IMR-90 (cell line): ENCODE measurements at regions not wholly inside any gene's neighbourhood (a gene's known extent, or its start where the extent isn't known, plus 50 kb on each side); places are given as distances from the start of the nearest gene placed in this dataset.

Experiments
- ATAC-seq: fragments of 200-7000 bp; cut with Tn5 transposase; 2 replicates; pipeline ENCODE4 v1.9.1; 2020; ENCODE audit warnings: low read depth, mild to moderate bottlenecking, moderate library complexity
- BruUV-seq: library from RNA; stranded (reverse); fragments of 400-500 nt; replicated peaks from 2 replicates; lab custom pipeline; 2021; lab: Mats Ljungman, UMichigan
- CTCF ChIA-PET: fragments of 300-600 bp; formaldehyde crosslinking; extraction: SDS; loops from one replicate; lab custom pipeline; 2021; ENCODE audit warnings: antibody characterized with exemption; lab: Yijun Ruan, JAX
- POLR2A ChIA-PET: fragments of 300-600 bp; sonication (Branson Sonifier 250); formaldehyde crosslinking; loops from one replicate; lab custom pipeline; 2022; ENCODE audit warnings: antibody characterized with exemption; ENCODE audit not compliant: unreplicated experiment; lab: Charles Lee
- DNase-seq: peaks from one replicate; pipeline ENCODE4 v3.0.0; 2013
- H2AFZ ChIP-seq: replicated peaks from 2 replicates; pipeline ENCODE3; 2013; ENCODE audit warnings: low read length, mild to moderate bottlenecking; ENCODE audit not compliant: poor library complexity
- H2AK5ac ChIP-seq: 2 replicates; pipeline ENCODE4 v1.6.1; 2013; ENCODE audit warnings: low read depth, low read length, inconsistent platforms
- H2AK9ac ChIP-seq: replicated peaks from 2 replicates; pipeline ENCODE3; 2013; ENCODE audit warnings: mild to moderate bottlenecking, low read depth, low read length, moderate library complexity; ENCODE audit not compliant: poor library complexity
- H2BK120ac ChIP-seq: 2 replicates; pipeline ENCODE4 v1.6.1; 2013; ENCODE audit warnings: low read depth, low read length, inconsistent platforms
- H2BK15ac ChIP-seq: 3 replicates; pipeline ENCODE4 v1.6.1; 2013; ENCODE audit warnings: low read depth, low read length, inconsistent platforms
- H2BK20ac ChIP-seq: 2 replicates; pipeline ENCODE4 v1.6.1; 2013; ENCODE audit warnings: low read depth, mild to moderate bottlenecking, inconsistent platforms, low read length, moderate library complexity
- H2BK5ac ChIP-seq: 2 replicates; pipeline ENCODE4 v1.6.1; 2013; ENCODE audit warnings: mild to moderate bottlenecking, low read depth, low read length, inconsistent platforms; ENCODE audit not compliant: poor library complexity, severe bottlenecking
- H3K14ac ChIP-seq: replicated peaks from 2 replicates; pipeline ENCODE4 v1.6.1; 2013; ENCODE audit warnings: low read depth, low read length, inconsistent platforms
- H3K18ac ChIP-seq: 2 replicates; pipeline ENCODE4 v1.6.1; 2013; ENCODE audit warnings: low read depth, low read length, control low read depth
- H3K23ac ChIP-seq: 2 replicates; pipeline ENCODE4 v1.6.1; 2013; ENCODE audit warnings: low read depth, low read length, inconsistent platforms
- H3K27ac ChIP-seq: 2 replicates; pipeline ENCODE4 v1.5.1; 2013; ENCODE audit warnings: mild to moderate bottlenecking, control low read depth, low read length; ENCODE audit not compliant: insufficient read depth
- H3K27me3 ChIP-seq: 2 replicates; pipeline ENCODE4 v1.6.1; 2013; ENCODE audit warnings: low read length; ENCODE audit not compliant: control insufficient read depth, insufficient read depth
- H3K36me3 ChIP-seq: 2 replicates; pipeline ENCODE4 v1.6.1; 2013; ENCODE audit warnings: low read length, mixed read lengths; ENCODE audit not compliant: control insufficient read depth, insufficient read depth
- H3K4ac ChIP-seq: 2 replicates; pipeline ENCODE4 v1.6.1; 2013; ENCODE audit warnings: low read depth, low read length, inconsistent platforms
- H3K4me1 ChIP-seq: 2 replicates; pipeline ENCODE4 v1.6.1; 2013; ENCODE audit warnings: low read length, mixed read lengths; ENCODE audit not compliant: control insufficient read depth, insufficient read depth
- H3K4me2 ChIP-seq: 2 replicates; pipeline ENCODE4 v1.6.1; 2013; ENCODE audit warnings: low read depth, mild to moderate bottlenecking, control low read depth, low read length, moderate library complexity
- H3K4me3 ChIP-seq: 2 replicates; pipeline ENCODE4 v1.5.1; 2013; ENCODE audit warnings: low read depth, mild to moderate bottlenecking, control low read depth, low read length, moderate library complexity; ENCODE audit not compliant: insufficient read depth
- H3K56ac ChIP-seq: 2 replicates; pipeline ENCODE4 v1.6.1; 2013; ENCODE audit warnings: low read length, inconsistent platforms; ENCODE audit not compliant: insufficient read depth; ENCODE audit errors: extremely low read depth
- H3K79me1 ChIP-seq, 2 experiments: 2 replicates each; pipeline ENCODE4 v1.6.1; 2013; ENCODE audit warnings: low read length in 2 of 2, inconsistent platforms in 1 of 2, low read depth in 1 of 2
- H3K9ac ChIP-seq: 2 replicates; pipeline ENCODE4 v1.6.1; 2013; ENCODE audit warnings: low read depth, low read length, control low read depth
- H3K9me1 ChIP-seq: 2 replicates; pipeline ENCODE4 v1.6.1; 2013; ENCODE audit warnings: low read length, inconsistent platforms; ENCODE audit not compliant: insufficient read depth
- H3K9me3 ChIP-seq: 2 replicates; pipeline ENCODE4 v1.6.1; 2013; ENCODE audit warnings: low read length; ENCODE audit not compliant: control insufficient read depth, insufficient read depth
- H4K20me1 ChIP-seq: 2 replicates; pipeline ENCODE4 v1.6.1; 2013; ENCODE audit warnings: low read length, inconsistent platforms; ENCODE audit not compliant: insufficient read depth
- H4K5ac ChIP-seq: 2 replicates; pipeline ENCODE4 v1.6.1; 2013; ENCODE audit warnings: mild to moderate bottlenecking, low read depth, low read length, control low read depth
- H4K8ac ChIP-seq, 2 experiments: 2 replicates each; pipeline ENCODE4 v1.6.1; 2013; ENCODE audit warnings: low read depth in 2 of 2, low read length in 2 of 2, control low read depth in 1 of 2, inconsistent platforms in 1 of 2
- H4K91ac ChIP-seq: 2 replicates; pipeline ENCODE4 v1.6.1; 2013; ENCODE audit warnings: low read depth, low read length, inconsistent platforms; ENCODE audit not compliant: insufficient read depth
- NFE2L2 ChIP-seq: fragments of 150-350 bp; IDR thresholded peaks from 2 replicates; pipeline ENCODE4 v1.6.1; 2016; ENCODE audit warnings: low read depth, mild to moderate bottlenecking, low read length
- RFX5 ChIP-seq: IDR thresholded peaks from 2 replicates; pipeline ENCODE4 v1.8.0; 2012; ENCODE audit warnings: low read depth, mild to moderate bottlenecking, low read length, moderate library complexity
- WGBS, 2 experiments: methylation state at CpG; one replicate each; pipeline versions ENCODE4 v1.1.5 to v1.1.7; 2013; ENCODE audit warnings: missing lambda C conversion rate in 2 of 2; ENCODE audit not compliant: insufficient read length in 1 of 2; ENCODE audit errors: extremely low coverage in 2 of 2; 5-methylcytosine and 5-hydroxymethylcytosine counted together
- dilution Hi-C: fragments of 300-500 bp; cut with HindIII; formaldehyde crosslinking; loops from one replicate; pipeline ENCODE4 v1.14.3; 2018; ENCODE audit warnings: low sequenced_read_pairs; ENCODE audit not compliant: unreplicated experiment
- in situ Hi-C: fragments of 300-500 bp; cut with MboI; formaldehyde crosslinking; loops from 3 replicates; pipeline ENCODE4 v1.14.3; 2019; ENCODE audit warnings: low sequenced_read_pairs, inconsistent platforms, mixed read lengths
- intact Hi-C: fragments of 100-400 bp; cut with micrococcal nuclease; formaldehyde crosslinking; loops from 2 replicates; pipeline ENCODE4 v1.10.0; 2022

GRCh38 chr2:121102941-121103340 lies 182.1 kb downstream of the TFCP2L1 start:
- no peak for ATAC-seq
- no TSS peak for BruUV-seq

More at GRCh38 chr2:121102941-121103340, 182.1 kb downstream of the TFCP2L1 start:
- no peak overlapping the region for H2AK5ac ChIP-seq
- ChIA-PET CTCF (no interaction called here), POLR2A (no interaction called here)
- TF ChIP-seq RFX5: no peak
- no peak for TF ChIP-seq NFE2L2
- H4K8ac ChIP-seq: no peak overlapping the region
- H3K27ac ChIP-seq: no peak overlapping the region
- no peak overlapping the region for H3K4ac ChIP-seq
- no peak overlapping the region for H4K5ac ChIP-seq
- H3K23ac ChIP-seq: no peak overlapping the region
- H2BK20ac ChIP-seq: no peak overlapping the region
- H3K9me3 ChIP-seq: no peaks in the 10 kb centered on the region
- dilution Hi-C loops (no loop called here), in situ Hi-C loops (no loop called here), intact Hi-C loops (no loop called here)
- H2BK15ac ChIP-seq: no peak overlapping the region
- no peak overlapping the region for H3K9ac ChIP-seq
- no peaks in the 10 kb centered on the region for H4K20me1 ChIP-seq
- no peak overlapping the region for H2BK5ac ChIP-seq
- no peak overlapping the region for H3K4me3 ChIP-seq
- no peak for DNase-seq
- H3K27me3 ChIP-seq: peaks cover 53% of the 10 kb centered on the region
- no peak overlapping the region for H2AK9ac ChIP-seq
- H2BK120ac ChIP-seq: no peak overlapping the region
- H3K79me1 ChIP-seq: no peaks in the 10 kb centered on the region
- no peaks in the 10 kb centered on the region for H3K36me3 ChIP-seq
- H4K91ac ChIP-seq: no peak overlapping the region
- no peak overlapping the region for H2AFZ ChIP-seq
- no peak overlapping the region for H3K56ac ChIP-seq
- no peak overlapping the region for H3K14ac ChIP-seq
- H3K4me1 ChIP-seq: no peaks in the 10 kb centered on the region
- no peak overlapping the region for H3K4me2 ChIP-seq
- no CpG with 5 or more reads among the region's 2 CpGs for WGBS, 2 experiments
- no peaks in the 10 kb centered on the region for H3K9me1 ChIP-seq
- no peak overlapping the region for H3K18ac ChIP-seq
